ENCODE measurements at regions not wholly inside any gene's neighbourhood (a gene's known extent, or its start where the extent isn't known, plus 50 kb on each side); places are given as distances from the start of the nearest gene placed in this dataset.
A peak's percentile ranks its signal among the peaks of the same experiment; 100 is the strongest.
"Not testable (repeated sequence)": the region's sequence is repeated elsewhere in the genome, so short reads cannot be mapped to it uniquely, and the experiment has no call there.

DNA sequence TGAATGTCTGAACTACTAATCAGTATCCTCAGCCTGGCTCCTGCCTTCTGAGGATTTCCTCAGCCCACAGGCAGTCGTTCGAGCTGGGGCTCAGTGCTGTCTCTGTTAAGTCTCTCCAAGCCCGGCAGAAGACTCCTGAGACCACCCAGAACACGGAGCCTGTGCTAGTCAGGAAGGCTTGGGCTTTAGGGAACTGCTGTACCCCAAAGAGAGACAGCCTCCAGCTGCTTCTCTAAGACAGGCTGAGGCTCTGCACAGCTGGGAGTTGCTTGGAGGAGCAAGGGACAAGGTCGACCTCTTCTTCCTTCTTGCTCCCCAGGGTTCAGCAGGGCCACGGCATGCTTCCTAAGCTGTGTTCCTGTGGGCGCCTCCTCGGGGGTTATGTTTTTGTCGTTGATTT, 283.4 kb upstream of the MYT1L start:
- DNase-seq = no peak

DNA sequence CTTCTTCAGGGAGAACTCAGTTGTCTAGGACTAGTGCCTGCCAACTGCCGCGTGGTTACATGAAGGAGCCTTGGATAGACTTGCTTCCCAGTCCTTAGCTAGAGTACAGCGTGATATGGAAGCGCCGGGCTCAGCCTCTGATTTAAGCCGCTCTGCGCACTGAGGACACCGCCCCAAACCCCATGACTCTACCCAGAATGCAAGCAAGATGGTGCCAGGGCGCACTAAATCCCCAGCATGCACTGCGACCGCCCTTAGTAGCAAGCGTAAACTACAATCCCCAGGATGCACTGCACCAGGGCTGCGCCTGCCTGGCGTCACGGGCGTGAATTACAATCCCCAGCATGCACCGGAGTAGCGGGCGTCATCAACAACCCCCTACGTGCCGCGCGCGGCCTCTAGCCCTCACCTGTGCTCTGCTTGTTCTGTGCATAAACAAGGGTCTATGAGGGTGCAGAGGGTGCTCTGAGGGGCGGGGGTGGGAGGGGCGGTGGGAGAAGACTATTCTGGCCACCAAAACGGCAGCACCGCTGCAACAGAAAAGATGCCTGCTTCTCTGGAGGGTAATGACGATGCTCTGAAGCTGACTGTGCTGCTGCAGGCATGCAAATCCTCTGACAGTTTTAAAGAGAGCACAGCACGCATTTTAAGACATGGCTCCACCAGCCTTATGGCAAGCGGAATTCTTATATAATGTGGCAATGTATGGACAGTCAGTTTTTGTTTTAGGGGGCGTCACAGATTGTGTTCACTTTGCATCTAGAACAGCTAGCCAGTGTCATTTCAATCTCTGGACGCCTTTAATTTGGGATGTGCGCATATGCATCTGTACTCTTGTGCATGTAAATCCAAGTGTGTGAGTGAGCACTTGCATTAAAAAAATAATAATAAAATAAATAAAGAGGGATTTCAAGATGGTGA, 282.5 kb upstream of the MYT1L start:
- DNase-seq = peak; percentile 85

- DNase-seq = no peak
Observed at GRCh38 chr2:2610751-2611150, 279.7 kb upstream of the MYT1L start.

DNA sequence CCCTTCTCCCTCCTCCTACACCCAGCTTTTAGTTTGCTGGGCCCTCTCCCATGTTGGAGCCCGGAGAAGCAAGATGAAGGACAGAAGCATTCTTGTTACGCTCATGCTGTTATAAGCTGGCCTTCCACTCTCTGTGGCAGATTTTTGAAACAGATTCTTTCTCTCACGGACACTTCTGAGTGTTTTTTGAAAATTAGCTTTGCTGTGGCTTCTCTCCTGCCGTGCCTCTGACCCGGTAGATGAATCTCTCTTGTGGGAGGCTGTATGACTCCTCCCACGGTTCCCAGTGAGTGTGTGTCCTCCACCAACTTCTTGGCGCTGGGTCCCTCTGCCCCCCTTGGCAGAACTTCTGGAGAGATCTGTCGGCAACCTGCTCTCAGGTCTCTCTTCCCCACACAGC, 269.3 kb upstream of the MYT1L start:
- no peak for DNase-seq

DNA sequence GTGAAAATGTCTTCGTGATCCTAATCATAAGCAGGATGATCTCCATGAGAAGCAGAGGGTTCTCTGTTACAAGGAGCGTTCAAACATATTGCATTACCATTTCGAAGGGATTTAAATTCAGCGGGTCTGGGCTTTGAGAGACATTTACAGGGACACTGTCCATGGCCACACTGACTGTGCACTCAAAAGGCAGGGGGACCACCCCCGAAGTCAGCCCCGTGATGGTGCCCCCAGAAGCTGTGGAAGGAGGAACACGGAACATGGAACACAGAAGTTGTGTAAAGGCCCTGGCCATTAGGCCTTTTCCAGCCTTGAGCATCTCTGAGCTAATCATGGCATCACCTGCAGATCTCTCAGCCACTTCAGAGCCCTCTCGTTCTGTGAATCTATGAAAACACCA, 268.4 kb upstream of the MYT1L start:
- no peak for DNase-seq

DNA sequence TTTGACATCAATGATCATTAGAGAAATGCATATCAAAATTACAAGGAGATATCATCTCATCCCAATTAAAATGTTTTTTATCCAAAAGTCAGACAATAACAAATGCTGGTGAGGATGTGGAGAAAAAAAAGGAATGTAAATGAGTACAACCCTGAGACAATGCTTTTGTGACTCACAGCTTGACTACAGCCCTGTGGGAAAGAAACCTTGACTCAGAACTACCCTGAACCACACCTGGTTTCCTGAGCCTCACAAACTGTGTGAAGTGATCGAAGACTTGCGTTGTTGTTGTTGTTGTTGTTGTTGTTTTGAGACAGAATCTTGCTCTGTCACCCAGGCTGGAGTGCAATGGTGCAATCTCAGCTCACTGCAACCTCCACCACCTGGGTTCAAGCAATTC, 266.6 kb upstream of the MYT1L start:
- no peak for DNase-seq

DNA sequence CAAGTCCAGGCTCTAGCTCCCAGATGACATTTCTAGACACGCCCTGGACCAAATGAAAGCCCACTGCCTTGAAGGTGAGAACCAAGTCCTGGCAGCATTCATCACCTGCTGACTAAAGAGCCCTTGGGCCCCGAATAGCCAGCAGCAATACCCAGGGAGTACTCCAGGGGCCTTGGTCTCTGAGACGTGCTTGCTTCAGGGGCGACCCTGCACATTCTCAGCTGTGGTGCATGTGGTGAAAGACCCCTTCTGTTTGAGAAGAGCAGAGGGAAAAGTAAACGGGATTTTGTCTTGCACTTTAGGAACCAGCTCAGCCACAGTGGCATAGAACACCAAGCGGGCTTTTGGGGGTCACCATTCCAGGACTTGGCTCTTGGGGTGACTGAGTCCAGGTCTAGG, 260.5 kb upstream of the MYT1L start:
- no peak for DNase-seq

DNA sequence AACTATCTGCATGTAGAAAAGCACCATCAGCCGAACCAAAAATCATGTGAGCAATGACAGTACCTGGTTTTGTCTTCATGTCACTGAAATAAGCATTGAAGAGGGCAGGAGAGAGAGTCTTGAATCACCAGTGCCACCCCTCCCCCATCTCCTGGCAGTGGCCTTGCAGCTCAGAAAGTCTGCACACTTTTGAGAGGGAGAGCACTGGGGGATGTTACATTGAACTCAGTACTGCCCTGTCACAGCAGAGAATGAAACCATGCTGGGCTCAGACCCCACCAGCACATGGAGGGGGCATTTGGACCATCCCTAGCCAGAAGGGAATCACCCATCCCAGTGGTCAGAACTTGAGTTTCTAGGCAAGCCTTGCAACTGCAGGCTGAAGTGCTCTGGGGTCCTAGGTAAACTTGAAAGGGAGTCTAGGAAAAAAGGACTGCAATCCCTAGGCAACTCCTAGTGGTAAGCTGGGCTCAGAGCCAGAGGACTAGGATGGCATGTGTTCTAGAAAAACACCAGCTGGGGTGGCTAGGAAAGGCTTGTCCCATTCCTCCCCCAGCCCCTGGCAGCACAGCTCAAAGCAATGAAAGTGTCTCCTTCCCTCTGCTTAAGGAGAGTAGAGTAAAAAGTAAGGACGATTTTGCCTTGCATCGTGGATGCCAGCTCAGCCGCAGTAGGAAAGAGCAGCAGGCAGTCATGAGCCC, 259.9 kb upstream of the MYT1L start:
- DNase-seq = no peak

DNA sequence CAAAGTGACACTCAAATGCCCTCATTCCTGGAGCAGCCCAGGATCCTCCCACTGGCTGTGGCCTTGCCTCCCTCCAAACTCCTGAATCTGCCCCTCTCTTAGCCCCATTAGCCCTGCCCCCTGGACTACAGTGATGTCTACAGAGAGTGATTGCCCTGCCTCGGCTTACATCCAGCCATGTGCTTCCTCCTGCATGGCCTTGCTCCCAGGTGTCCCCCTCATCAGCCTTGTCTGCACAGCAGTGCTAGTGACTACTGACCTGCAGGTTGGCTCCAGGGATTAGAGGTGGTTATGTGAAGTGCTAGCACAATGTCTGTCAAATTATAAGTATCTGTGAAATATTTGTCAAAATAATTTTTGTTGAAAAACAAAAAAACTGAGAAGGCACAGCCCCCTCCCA, 259.1 kb upstream of the MYT1L start:
- no peak for DNase-seq

DNA sequence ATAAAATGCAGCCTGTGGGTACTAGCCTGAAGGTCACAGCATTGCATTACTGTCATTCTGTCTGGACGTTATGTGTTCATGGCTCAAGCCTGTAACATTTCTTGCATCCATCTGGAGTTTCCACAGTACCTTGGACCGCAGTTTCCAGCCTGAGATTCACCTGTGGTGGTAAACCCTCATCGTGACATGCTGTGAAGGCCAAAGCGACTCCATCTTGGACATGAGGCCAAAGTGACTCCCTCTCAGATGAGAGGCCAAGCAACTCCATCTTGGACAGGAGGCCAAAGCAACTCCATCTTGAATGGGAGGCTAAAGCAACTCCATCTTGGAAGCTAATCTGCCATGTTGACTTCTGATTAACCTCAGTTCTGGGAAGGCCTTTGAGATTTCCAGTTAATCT, 257.7 kb upstream of the MYT1L start:
- DNase-seq = no peak

- no peak for DNase-seq
Observed at GRCh38 chr2:2587354-2587753, 256.3 kb upstream of the MYT1L start.

DNA sequence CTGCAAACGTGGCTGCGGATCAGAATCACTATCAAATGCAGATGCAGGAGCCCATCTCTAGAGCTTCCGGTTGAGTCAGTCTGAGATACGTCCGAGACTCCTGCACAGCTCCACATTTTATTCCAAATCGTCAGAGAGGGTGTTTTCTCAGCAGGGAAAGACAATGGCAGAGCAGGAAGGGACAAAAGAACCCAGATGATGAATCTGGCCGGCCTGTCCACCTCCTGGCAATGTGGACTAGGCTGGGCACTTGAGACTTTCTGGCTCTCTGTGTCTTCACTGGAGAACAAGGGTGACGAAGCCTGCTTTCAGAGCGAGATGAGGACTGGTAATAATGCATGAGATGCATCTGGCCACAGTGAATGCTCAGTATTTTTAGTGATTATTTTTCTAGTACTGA, 255.9 kb upstream of the MYT1L start:
- no peak for DNase-seq

GRCh38 chr2:2586068-2586776, 255.1 kb upstream of the MYT1L start:
- no peak for DNase-seq

DNA sequence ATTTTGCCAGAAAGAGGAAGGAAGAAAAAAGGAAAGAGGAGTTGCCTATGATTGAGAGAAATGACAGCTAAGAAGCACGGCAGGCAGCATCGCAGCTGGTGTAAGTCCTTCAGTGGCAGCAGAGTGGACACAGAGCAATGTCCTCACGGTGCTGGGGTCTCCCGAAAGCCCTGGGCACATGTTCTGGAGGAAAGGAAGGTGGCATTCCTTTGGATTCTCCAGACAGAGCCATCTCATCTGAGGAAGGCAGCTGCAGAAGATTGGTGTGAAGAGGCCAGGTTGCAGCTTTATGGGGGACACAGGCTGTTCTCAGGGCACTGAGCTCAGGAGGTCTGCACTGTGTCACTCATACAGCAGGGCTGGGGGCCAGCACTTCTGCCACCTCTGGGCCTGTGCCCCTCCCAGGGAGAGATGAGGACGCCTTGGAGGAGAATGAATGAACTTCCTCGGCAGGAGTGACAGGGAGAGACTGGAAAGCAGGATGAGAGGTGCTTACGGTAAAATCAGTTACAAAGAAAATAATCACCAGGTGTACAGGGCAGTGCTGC, 252.0 kb upstream of the MYT1L start:
- no peak for DNase-seq

DNA sequence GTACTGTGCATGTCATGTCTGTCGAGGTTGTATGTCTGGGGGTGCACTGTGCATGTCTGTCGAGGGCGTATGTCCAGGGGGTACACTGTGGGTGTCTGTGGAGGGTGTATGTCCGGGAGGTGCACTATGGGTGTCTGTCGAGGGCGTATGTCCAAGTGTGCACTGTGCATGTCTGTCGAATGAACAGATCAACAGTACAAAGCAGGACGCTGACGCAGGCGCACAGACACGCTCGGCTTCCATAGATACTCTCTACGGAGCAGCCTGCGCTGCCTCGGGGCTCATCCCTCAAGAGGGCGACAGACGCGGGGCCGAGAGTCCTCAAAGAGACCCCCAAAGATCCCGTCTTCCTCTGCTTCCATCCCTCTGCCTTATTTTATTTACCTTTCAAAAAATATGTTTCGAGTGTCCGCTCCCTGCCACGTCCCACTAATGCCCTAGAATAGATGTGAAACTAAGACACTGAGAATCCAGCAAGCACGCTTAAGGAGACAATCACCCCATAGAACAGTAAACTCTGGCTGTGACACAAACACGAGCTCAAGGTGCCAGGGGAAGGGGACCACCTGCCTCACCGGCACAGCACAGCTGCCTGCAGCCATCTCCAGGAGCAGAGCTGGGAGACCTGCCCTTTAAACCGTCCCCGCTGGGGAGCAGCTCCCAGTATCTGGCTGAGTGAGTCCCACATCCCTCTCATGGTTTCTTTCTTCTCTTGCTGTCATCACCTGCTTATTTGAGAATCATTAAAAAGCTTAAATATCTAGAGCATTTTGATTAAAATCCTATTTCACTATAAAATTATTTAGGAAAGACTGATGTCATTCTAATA, 250.5 kb upstream of the MYT1L start:
- no peak for DNase-seq

- not testable (repeated sequence) for DNase-seq
Observed at GRCh38 chr2:2580841-2581240, 249.8 kb upstream of the MYT1L start.

DNA sequence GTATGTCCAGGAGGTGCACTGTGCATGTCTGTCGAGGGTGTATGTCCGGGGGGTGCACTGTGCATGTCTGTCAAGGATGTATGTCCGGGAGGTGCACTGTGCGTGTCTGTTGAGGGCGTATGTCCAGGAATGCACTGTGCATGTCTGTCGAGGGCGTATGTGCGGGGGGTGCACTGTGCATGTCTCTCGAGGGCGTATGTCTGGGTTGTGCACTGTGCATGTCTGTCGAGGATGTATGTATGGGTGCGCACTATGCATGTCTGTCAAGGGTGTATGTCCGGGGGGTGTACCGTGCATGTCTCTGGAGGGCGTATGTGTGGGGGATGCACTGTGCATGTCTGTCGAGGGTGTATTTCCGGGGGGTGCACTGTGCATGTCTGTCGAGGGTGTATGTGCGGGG, 249.3 kb upstream of the MYT1L start:
- no peak for DNase-seq

- DNase-seq = no peak
Observed at GRCh38 chr2:2579814-2580213, 248.7 kb upstream of the MYT1L start.

- no peak for DNase-seq
Observed at GRCh38 chr2:2577407-2577831, 246.3 kb upstream of the MYT1L start.

DNA sequence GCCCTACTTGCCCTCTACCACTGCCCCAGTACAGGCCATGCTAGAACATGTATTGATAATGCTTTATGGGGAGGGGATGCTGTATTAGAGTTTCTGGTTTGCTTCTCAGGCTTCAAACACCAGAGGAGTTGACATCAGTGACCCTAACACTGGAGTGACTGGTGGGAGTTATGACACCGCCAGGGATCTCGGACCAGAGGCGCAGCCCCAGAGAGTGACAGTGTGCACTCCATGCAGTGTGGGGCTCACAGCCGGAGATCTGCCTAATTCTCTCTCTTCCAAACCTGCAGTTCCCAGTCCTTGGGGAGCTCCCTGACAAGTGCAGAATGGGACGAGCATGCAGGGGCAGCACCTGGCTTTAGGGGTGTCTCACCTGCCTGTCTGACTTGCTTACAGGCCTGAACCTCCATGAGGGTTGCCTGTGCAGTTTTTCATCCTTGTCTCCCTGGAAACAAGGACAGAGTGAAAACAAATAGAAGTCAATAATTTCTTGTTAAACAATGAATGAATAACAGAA, 244.9 kb upstream of the MYT1L start:
- no peak for DNase-seq

DNA sequence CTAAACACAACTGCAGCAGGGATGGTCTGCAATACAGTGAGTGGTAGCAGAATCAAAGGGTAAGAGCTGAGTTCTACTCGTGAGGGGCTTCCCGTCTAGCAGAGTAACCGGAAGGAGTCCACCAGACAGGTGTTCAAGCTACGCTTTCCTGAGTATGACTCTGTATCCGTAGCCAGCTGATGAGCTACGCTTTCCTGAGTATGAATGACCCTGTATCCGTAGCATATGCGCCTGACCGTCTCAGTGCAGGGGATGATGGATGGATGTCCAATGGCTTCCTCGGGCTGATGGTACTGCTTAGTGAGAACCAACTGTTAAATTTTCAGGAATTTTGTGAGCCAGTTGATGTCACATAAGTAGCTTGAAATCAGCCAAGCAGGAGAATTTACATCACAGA, 244.1 kb upstream of the MYT1L start:
- DNase-seq = no peak
